ENCODE measurements at regions not wholly inside any gene's neighbourhood (a gene's known extent, or its start where the extent isn't known, plus 50 kb on each side); places are given as distances from the start of the nearest gene placed in this dataset.

DNA sequence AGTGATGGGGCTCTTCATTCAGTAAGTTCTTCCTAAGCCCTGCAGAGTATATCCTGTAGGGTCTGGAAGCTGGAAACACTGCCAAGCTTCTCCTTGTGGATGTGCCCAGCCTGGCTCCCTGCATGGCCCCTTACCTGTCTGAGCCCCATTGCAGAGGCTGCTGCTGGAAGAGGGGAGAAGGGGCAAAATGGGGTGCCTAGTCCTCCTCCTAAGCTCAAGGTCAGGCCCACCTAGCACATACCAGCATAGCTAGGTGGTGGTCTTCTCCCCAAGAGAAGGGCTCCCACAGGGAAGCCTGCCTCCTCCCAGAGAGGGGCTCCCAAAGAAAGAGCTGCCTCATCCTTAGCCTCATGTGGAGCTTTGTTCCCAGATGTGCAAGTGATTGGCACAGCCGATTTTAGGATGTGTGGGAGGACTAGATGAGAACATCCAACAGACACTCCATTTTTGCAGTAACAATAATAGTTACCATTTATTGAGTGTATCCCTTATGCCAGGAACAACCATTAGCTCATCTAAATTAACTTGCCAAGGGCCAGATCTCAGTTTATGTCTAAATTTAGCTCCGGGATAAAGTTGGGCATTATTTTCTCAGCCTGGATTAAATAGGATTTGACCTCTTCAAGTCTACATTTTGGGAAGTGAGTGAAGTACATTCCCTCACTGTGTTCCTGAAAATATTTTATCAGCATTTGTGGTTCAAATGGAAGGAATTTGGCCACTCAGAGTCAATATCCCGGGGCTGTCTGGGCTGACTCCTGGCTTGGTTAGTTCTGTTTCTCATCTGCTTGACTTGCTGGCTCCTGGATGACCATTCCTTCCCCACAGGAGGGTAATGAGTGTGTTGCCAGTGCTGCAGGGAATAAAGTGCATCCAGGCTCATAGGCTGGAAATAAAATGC lies 291.1 kb upstream of the ROPN1 start:
- H3K4me2 ChIP-seq (ENCODE audit: insufficient read depth, low read length) = no peak overlapping the region
- no peak overlapping the region for H3K4me3 ChIP-seq (ENCODE audit: insufficient read depth, low read length)
- no peak overlapping the region for H2AFZ ChIP-seq (ENCODE audit: low read length)
- no peaks in the 10 kb centered on the region for H4K20me1 ChIP-seq (ENCODE audit: insufficient read depth, low read length)
- H3K79me2 ChIP-seq (ENCODE audit: insufficient read depth, low read length) = no peaks in the 10 kb centered on the region
- no peaks in the 10 kb centered on the region for H3K9me3 ChIP-seq (ENCODE audit: low read depth, low read length)
- H3K27ac ChIP-seq (ENCODE audit: low read depth, low read length) = no peak overlapping the region
- DNase-seq (ENCODE audit: insufficient read length, low spot score, missing footprints) = no peak
- H3K27me3 ChIP-seq (ENCODE audit: insufficient read depth, low read length) = peaks cover 38% of the 10 kb centered on the region
- H3K4me1 ChIP-seq (ENCODE audit: insufficient read depth, low read length) = no peaks in the 10 kb centered on the region
- no peaks in the 10 kb centered on the region for H3K36me3 ChIP-seq (ENCODE audit: insufficient read depth, low read length)
- TF ChIP-seq, protein P1, sequence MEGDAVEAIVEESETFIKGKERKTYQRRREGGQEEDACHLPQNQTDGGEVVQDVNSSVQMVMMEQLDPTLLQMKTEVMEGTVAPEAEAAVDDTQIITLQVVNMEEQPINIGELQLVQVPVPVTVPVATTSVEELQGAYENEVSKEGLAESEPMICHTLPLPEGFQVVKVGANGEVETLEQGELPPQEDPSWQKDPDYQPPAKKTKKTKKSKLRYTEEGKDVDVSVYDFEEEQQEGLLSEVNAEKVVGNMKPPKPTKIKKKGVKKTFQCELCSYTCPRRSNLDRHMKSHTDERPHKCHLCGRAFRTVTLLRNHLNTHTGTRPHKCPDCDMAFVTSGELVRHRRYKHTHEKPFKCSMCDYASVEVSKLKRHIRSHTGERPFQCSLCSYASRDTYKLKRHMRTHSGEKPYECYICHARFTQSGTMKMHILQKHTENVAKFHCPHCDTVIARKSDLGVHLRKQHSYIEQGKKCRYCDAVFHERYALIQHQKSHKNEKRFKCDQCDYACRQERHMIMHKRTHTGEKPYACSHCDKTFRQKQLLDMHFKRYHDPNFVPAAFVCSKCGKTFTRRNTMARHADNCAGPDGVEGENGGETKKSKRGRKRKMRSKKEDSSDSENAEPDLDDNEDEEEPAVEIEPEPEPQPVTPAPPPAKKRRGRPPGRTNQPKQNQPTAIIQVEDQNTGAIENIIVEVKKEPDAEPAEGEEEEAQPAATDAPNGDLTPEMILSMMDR (IDR thresholded peaks at IDR 0.05; ENCODE audit: extremely low read depth, low read depth, low read length) = no peak

DNA sequence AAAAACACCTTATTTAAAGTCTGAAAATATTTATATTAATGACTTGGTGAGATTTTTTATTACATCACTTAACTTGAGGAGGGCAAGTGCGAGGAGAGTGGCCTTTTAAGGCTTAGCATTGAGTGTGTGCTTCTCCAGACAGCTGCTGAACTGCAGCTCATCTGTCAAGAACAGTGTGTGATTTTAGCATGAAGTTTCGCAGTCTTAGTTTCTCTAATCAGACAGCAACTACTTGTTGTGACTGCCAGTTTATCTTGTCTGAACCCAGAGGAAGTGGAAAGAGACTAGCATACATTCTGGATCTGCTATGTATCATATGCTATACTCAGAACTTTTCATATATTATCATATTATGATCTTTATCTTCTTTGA lies 291.7 kb upstream of the ROPN1 start:
- Histone ChIP-seq H3K9me3 (ENCODE audit: low read depth, low read length) (no peaks in the 10 kb centered on the region), H4K20me1 (ENCODE audit: insufficient read depth, low read length) (no peaks in the 10 kb centered on the region), H3K79me2 (ENCODE audit: insufficient read depth, low read length) (no peaks in the 10 kb centered on the region), H3K4me3 (ENCODE audit: insufficient read depth, low read length) (no peak overlapping the region), H3K4me1 (ENCODE audit: insufficient read depth, low read length) (no peaks in the 10 kb centered on the region), H3K27me3 (ENCODE audit: insufficient read depth, low read length) (peaks cover 43% of the 10 kb centered on the region), H3K4me2 (ENCODE audit: insufficient read depth, low read length) (no peak overlapping the region), H3K27ac (ENCODE audit: low read depth, low read length) (no peak overlapping the region), H2AFZ (ENCODE audit: low read length) (no peak overlapping the region), H3K36me3 (ENCODE audit: insufficient read depth, low read length) (no peaks in the 10 kb centered on the region)
- TF ChIP-seq, protein P1 (IDR thresholded peaks at IDR 0.05; ENCODE audit: extremely low read depth, low read depth, low read length) = no peak
- no peak for DNase-seq (ENCODE audit: insufficient read length, low spot score, missing footprints)

DNA sequence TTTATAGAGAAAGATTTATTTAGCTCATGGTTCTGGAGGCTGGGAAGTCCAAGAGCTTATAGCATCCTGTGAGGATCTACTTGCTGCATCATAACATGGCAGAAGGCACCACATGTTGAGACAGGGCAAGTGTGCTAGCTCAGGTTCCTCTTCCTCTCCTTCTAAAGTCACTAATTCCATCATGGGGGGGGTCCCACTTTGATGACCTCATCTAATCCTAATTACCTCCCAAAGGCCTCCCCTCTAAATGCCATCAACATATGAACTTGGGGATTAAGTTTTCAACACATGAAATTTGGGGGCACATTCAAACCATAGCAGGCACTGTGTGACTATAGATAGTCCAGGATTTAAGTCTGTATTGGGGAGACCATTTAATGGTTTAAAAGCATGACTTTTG lies 297.1 kb upstream of the ROPN1 start:
- Histone ChIP-seq H2AFZ (ENCODE audit: low read length) (no peak overlapping the region), H3K27ac (ENCODE audit: low read depth, low read length) (no peak overlapping the region), H3K4me3 (ENCODE audit: insufficient read depth, low read length) (no peak overlapping the region), H3K9me3 (ENCODE audit: low read depth, low read length) (no peaks in the 10 kb centered on the region), H4K20me1 (ENCODE audit: insufficient read depth, low read length) (no peaks in the 10 kb centered on the region), H3K36me3 (ENCODE audit: insufficient read depth, low read length) (no peaks in the 10 kb centered on the region), H3K79me2 (ENCODE audit: insufficient read depth, low read length) (no peaks in the 10 kb centered on the region), H3K4me2 (ENCODE audit: insufficient read depth, low read length) (no peak overlapping the region), H3K27me3 (ENCODE audit: insufficient read depth, low read length) (peaks cover 53% of the 10 kb centered on the region), H3K4me1 (ENCODE audit: insufficient read depth, low read length) (no peaks in the 10 kb centered on the region)
- TF ChIP-seq, protein P1 (IDR thresholded peaks at IDR 0.05; ENCODE audit: extremely low read depth, low read depth, low read length) = no peak
- no peak for DNase-seq (ENCODE audit: insufficient read length, low spot score, missing footprints)

DNA sequence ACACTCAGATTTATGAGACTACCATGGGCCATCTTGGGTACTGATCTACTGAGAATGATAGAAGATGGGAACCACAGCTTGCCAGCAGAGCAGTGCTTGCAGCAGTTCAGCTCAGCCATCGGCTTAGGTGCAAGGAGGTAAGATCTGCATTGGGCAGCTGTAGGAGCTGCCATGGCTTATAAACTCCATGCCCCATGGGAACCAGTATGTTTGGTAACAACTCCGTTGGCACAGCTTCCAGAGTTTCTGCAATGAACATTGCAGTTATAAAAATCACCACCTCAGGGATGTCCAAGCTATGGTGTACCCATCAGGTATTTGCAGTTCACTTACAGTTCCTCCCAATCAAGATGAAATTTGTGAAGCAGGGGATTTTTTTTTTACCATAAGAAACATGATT lies 299.1 kb upstream of the ROPN1 start:
- no peaks in the 10 kb centered on the region for H3K36me3 ChIP-seq (ENCODE audit: insufficient read depth, low read length)
- TF ChIP-seq, protein P1 (IDR thresholded peaks at IDR 0.05; ENCODE audit: extremely low read depth, low read depth, low read length) = no peak
- H3K79me2 ChIP-seq (ENCODE audit: insufficient read depth, low read length) = no peaks in the 10 kb centered on the region
- H3K27ac ChIP-seq (ENCODE audit: low read depth, low read length) = no peak overlapping the region
- peaks cover 53% of the 10 kb centered on the region for H3K27me3 ChIP-seq (ENCODE audit: insufficient read depth, low read length)
- H3K9me3 ChIP-seq (ENCODE audit: low read depth, low read length) = no peaks in the 10 kb centered on the region
- no peak overlapping the region for H3K4me3 ChIP-seq (ENCODE audit: insufficient read depth, low read length)
- H3K4me1 ChIP-seq (ENCODE audit: insufficient read depth, low read length) = no peaks in the 10 kb centered on the region
- no peaks in the 10 kb centered on the region for H4K20me1 ChIP-seq (ENCODE audit: insufficient read depth, low read length)
- H3K4me2 ChIP-seq (ENCODE audit: insufficient read depth, low read length) = no peak overlapping the region
- DNase-seq (ENCODE audit: insufficient read length, low spot score, missing footprints) = no peak
- H2AFZ ChIP-seq (ENCODE audit: low read length) = no peak overlapping the region
